HG02678 (cell line): ENCODE measurements at regions not wholly inside any gene's neighbourhood (a gene's known extent, or its start where the extent isn't known, plus 50 kb on each side); places are given as distances from the start of the nearest gene placed in this dataset.

Experiments
- ATAC-seq: cut with Tn5 transposase; IDR thresholded peaks from one replicate; pipeline ENCODE4 v1.9.1; 2021; ENCODE audit warnings: mild to moderate bottlenecking, moderate library complexity; ENCODE audit not compliant: unreplicated experiment

- no peak for ATAC-seq
These were observed 646.6 kb downstream of the TUSC7 start for GRCh38 chr3:117356091-117356705.

DNA sequence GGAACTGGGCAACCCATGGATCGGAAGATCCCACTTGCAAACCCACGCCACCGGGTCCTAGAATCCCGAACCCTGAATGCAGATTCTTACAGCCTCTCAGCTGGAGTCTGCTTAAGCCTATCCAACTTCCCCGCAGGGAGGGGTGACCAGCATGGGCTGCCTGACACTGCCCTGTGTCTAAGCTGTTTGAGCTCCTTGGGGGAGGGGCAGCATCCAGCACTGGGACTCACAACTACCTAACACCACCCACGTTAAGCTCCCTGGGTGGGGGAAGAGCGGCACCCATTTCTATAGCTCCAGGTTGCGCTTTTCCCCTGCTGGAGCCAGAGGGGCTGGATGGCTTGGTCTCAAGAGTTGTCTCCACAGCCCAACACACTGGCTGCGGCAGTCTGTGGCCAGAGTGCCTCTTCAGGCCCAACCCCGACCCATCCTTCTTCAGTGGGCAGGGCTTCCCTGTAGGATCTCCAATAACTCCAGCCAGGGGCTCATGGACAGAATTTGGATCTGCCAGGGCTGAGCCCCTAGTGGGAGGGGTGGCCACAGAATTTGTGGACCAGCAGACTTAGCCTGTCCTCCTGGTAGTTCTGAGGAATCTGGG, 649.2 kb downstream of the TUSC7 start:
- ATAC-seq, result no peak

- ATAC-seq, result no peak
These were observed 657.0 kb downstream of the TUSC7 start for GRCh38 chr3:117366574-117366973.

- ATAC-seq, result no peak
These were observed 658.3 kb downstream of the TUSC7 start for GRCh38 chr3:117367861-117368260.

DNA sequence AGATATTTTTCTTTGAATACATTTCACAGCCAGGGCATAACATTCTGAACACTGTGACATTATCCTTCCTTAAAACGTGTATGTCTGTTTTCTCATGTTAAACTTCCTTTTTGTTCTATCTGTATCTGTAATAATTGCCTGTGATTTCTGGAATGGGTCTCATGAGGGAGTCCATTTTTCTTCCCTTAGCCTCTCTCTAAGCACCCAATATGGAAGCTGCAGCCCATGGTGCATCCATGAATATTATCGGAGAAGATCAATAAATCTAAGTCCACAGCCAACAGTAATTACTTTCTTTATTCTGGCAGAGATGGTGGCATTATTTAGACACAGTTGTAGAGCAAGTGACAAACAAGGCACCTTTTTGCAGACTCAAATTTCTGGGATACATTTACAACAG, 671.1 kb downstream of the TUSC7 start:
- no peak for ATAC-seq

- no peak for ATAC-seq
These were observed 683.5 kb downstream of the TUSC7 start for GRCh38 chr3:117393119-117393518.

DNA sequence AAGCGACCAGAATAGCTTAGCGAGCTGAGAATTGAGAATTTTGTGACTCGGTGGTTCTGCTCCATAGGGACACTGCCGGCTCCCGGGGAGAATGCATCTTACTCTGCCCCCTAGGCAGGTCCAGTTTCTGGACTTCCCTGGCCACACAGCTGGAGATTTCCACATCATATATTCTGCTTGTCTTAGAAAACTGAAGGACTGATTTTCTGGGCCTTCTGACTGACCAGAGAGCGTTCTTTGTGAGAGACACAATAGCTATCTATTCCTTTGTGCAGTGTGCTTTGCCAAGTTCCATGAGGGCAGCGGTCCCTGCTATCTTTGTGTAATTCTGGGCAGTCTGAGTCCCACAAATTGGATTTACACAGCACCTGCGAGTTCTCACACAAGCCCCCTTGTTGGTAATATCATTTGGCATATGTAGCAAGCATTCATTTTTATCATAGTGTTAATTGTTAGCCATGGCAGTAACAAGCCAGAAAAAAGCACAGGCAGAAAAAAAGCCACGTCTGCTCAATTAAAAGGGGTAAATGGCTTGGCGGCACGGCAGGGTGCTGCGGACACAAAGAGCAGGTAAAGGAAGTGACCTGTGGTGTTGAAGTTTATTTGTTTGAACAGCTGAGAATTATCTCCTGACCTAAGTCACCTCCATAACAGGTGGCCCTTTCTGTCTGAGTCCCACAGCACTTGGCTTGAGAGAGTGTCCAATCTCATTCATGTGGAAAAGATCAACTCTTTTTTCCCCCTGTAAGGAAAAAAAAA, 688.7 kb downstream of the TUSC7 start:
- no peak for ATAC-seq

DNA sequence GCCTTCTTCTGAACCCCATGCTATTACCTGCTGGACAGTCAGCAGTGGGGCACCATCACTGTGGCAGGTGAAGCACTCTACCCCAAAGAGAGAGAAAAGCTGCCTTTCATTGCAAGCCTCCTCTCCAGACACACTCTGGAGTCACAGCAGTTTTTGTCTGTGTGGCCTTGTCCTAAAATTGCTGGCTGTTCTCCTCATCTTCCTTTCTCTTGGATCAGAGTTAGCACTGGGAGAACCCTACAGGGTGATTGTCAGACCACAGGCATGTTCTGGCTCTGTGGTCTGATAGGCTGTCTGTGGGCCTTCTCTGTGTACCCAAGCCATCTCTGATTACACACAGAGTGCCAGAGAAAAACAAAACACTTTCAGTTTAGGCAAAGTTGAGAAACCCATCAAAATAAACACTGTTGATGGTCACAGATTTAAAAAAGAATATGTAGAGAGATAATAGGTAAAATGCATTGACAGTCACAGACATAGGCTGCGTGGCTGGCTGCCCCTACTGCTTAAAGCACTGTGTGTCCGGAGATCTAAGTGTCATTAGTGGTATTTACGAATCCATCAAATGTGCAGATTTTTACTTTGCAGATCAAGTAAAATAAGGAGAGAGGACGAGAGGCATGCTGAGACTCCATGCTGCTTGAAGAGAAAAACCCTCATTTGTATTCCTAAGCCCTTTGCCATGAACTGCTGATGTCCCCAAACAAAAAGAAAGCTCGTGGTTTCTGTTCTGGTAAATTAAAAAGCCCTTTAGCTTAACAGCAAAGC, 689.9 kb downstream of the TUSC7 start:
- no peak for ATAC-seq

GRCh38 chr3:117400303-117400702, 690.7 kb downstream of the TUSC7 start:
- no peak for ATAC-seq

GRCh38 chr3:117404141-117404540, 694.6 kb downstream of the TUSC7 start:
- ATAC-seq, result no peak

- no peak for ATAC-seq
These were observed 695.2 kb downstream of the TUSC7 start for GRCh38 chr3:117404730-117405129.

GRCh38 chr3:117405359-117405758, 695.8 kb downstream of the TUSC7 start:
- ATAC-seq, result no peak

DNA sequence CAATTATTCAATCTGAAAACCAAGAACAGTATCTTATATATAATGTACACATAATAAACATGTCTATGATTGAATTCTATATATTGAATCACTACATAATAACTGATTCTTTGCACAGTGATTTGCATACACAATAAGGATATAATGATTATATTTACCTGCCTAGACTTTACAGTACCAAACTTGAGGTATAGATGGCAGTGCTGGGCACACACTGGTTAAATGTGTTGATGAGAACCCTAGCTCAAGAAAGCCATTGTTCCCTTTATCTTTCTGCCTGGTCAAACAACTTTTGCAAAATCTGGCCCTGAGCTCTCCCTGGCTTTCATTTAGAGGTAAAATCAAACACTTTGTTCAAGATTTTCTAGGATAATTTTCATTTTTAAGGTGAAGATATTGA, 697.7 kb downstream of the TUSC7 start:
- peak; percentile 59 for ATAC-seq

GRCh38 chr3:117408811-117409210, 699.2 kb downstream of the TUSC7 start:
- no peak for ATAC-seq

DNA sequence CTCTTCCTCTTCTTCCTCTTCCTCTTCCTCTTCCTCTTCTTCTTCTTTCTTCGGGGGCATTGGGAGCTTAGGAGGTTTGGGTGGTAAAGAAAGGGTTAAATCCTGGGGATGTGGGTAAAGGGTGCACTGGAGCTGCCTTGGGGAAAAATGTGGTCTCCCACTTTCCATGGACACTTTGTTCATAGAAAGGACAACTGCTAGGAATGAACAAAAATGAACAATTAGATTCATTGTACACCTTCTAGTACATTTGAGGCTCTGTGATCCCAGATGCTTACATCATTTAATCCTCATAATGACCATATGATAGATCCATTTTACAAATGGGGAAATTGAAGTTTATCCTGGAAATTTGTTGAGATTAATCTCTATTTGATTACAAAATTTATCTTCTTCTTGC, 699.7 kb downstream of the TUSC7 start:
- no peak for ATAC-seq

DNA sequence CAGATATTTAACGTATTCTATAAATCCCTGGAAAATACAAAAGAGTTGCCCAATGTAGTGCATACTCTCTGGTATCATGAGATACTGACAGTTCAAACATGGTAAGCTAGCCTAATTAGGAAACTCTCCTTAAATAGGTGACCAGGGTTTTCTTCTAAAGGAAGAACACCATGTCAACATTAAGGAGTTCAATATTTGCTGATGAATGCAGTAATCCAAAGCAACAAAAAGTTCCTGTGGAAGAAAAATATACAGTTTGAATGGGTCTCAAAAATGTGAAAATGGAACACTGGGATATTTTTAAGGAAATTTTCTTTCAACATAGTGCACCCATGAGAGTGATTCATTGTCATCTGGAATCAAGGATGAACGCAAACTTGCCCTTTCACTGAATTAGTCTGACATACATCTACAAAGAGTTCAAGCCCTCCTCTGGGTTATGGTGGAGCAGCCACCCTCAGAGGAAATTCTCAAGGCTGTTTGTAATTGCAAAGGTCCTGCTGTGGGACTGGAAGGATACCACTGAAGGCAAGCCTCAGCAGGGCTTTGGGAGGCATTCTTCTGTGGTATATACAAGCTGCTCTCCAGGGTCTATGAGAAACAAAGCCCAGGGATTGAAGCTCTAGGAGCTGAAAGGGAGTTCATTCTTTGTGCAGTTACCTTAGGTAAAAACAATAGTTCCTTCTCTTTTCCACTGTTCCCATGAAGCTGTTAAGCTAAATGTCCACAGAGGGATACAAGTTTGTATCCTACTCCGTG, 700.3 kb downstream of the TUSC7 start:
- ATAC-seq, result no peak

DNA sequence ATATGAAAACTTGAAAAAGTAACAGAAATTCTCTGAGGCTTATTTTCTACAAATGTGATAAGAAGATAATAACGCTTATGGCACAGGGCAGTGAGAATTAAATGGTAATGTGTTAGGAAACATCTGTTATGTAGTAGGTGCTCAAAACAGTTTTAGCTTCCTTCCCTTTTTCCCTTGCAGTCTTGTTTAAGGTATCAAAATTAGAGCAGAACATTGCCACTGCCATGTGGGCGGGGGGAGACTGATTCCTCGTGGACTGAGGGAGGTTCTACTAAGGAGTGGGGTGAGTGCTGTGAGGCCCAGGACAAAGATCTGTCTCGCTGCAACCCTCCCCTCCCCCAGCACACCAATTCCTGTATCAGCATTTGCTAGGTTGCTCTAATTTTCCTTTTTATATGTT, 702.4 kb downstream of the TUSC7 start:
- no peak for ATAC-seq

DNA sequence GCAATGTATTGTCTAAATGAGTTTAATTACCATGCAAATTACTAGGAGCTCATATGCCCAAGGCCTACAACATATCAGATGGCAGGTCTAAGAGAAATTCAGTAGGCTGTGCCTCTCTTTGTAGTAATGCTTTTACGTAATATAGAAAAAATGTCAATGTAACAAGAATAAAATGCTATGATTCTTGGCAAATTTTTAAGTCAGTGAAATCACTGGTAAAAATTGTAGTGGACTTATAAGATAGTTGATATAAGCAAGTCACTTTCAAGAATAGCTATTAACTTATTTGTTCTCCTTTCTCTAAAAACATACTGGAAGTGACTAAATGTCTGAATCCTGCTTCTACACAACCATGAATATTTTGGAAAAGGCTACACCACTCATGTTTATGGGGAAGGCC, 707.8 kb downstream of the TUSC7 start:
- ATAC-seq, result no peak

DNA sequence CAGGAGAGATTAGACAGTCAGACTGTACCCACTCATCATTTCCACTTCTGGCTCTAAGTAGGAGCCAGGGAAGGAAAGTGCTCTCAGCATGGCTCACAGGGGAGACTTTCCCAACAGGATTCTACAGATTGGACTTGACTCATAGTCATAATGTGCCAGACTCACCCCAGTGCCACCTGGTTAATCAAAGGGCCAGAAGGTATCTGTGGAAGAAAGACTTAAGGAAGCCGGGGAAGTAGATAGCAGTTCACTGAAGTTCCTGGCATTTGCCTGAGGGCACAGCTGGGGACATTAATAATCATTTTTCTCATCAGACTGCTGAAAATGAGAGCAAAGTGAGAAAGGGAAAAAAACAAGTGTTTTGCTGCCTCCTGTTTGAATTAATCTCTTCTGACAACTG, 717.5 kb downstream of the TUSC7 start:
- no peak for ATAC-seq

- ATAC-seq, result no peak
These were observed 723.8 kb downstream of the TUSC7 start for GRCh38 chr3:117433427-117433826.
